ENCODE measurements at regions not wholly inside any gene's neighbourhood (a gene's known extent, or its start where the extent isn't known, plus 50 kb on each side); places are given as distances from the start of the nearest gene placed in this dataset.

DNA sequence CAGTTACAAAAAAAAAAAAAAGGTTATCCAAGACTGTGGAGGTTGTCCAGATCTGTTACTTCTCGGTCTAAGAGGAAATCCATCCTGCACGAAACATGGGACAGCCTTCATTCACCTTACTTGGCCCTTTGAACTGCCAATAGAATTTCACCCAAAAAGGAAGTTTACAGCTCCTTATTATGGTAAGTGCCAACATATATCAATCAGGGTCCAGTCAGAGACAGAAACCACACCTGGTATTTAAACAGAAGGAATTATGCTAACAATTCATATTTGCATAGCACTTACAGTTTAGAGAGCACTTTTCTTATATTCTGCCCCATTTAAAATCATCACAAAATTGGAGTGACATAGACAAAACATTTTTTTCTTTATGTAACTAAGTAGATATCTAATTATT, 93.6 kb upstream of the PTPN3 start:
- TF ChIP-seq, protein P1, sequence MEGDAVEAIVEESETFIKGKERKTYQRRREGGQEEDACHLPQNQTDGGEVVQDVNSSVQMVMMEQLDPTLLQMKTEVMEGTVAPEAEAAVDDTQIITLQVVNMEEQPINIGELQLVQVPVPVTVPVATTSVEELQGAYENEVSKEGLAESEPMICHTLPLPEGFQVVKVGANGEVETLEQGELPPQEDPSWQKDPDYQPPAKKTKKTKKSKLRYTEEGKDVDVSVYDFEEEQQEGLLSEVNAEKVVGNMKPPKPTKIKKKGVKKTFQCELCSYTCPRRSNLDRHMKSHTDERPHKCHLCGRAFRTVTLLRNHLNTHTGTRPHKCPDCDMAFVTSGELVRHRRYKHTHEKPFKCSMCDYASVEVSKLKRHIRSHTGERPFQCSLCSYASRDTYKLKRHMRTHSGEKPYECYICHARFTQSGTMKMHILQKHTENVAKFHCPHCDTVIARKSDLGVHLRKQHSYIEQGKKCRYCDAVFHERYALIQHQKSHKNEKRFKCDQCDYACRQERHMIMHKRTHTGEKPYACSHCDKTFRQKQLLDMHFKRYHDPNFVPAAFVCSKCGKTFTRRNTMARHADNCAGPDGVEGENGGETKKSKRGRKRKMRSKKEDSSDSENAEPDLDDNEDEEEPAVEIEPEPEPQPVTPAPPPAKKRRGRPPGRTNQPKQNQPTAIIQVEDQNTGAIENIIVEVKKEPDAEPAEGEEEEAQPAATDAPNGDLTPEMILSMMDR (IDR thresholded peaks at IDR 0.05; ENCODE audit: low read depth, low read length, missing input control), result no peak
- TF ChIP-seq, protein P2, sequence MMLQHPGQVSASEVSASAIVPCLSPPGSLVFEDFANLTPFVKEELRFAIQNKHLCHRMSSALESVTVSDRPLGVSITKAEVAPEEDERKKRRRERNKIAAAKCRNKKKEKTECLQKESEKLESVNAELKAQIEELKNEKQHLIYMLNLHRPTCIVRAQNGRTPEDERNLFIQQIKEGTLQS (IDR thresholded peaks at IDR 0.05), result no peak

Measured in liver (tissue), 3 donors.